Tibial nerve (tissue), 4 donors: ENCODE measurements at regions not wholly inside any gene's neighbourhood (a gene's known extent, or its start where the extent isn't known, plus 50 kb on each side); places are given as distances from the start of the nearest gene placed in this dataset.
"Not testable (repeated sequence)": the region's sequence is repeated elsewhere in the genome, so short reads cannot be mapped to it uniquely, and the experiment has no call there.

Experiments
- DNase-seq, 2 donors: peaks; one replicate each; pipeline ENCODE4 v3.0.0-alpha.2; 2019; ENCODE audit warnings: low spot score in 2 of 2
- H3K27ac ChIP-seq, 4 donors: fragments of 200-600 bp; sonication (generic) in 3 of 4; one replicate each; pipeline ENCODE4 v1.5.1; 2017 to 2019; ENCODE audit warnings: mild to moderate bottlenecking in 1 of 4
- H3K27me3 ChIP-seq, 2 donors: fragments of 200-600 bp; sonication (generic) in 1 of 2; one replicate each; pipeline versions ENCODE4 v1.5.1 to v1.6.0; 2017 to 2019
- H3K36me3 ChIP-seq, 3 donors: fragments of 200-600 bp; sonication (generic); one replicate each; pipeline ENCODE4 v1.5.1; 2018 to 2019
- H3K4me1 ChIP-seq, 4 donors: fragments of 200-600 bp; sonication (generic) in 3 of 4; one replicate each; pipeline ENCODE4 v1.5.1; 2017 to 2019
- H3K4me3 ChIP-seq, 4 donors: fragments of 200-600 bp; sonication (generic) in 3 of 4; one replicate each; pipeline ENCODE4 v1.5.1; 2017 to 2019; ENCODE audit warnings: mild to moderate bottlenecking in 1 of 4, moderate library complexity in 1 of 4
- H3K9me3 ChIP-seq, 4 donors: fragments of 200-600 bp; sonication (generic) in 3 of 4; one replicate each; pipeline ENCODE4 v1.5.1; 2017 to 2019
- EP300 ChIP-seq, 2 donors: sonication (generic); formaldehyde crosslinking; IDR thresholded peaks; one replicate each; pipeline ENCODE4 v1.6.1; 2017; ENCODE audit warnings: antibody characterized with exemption in 2 of 2, mild to moderate bottlenecking in 1 of 2
- POLR2A ChIP-seq, 2 donors: fragments of 450-650 bp; IDR thresholded peaks; one replicate each; pipeline ENCODE4 v1.6.1; 2017; ENCODE audit warnings: antibody characterized with exemption in 2 of 2, mild to moderate bottlenecking in 2 of 2, moderate library complexity in 2 of 2
- WGBS, 2 donors: methylation state at CpG; one replicate each; pipeline ENCODE4 v1.1.5; 2018; 5-methylcytosine and 5-hydroxymethylcytosine counted together
- TF ChIP-seq, protein P1 (sequence below), 5 experiments: fragments of 200-600 bp in 3 of 5; fragments of 450-650 bp in 2 of 5; sonication (generic) in 3 of 5; IDR thresholded peaks; one replicate each; pipeline ENCODE4 v1.5.1; 2016 to 2019; ENCODE audit warnings: antibody characterized with exemption in 5 of 5, mild to moderate bottlenecking in 3 of 5, moderate library complexity in 2 of 5

DNA sequence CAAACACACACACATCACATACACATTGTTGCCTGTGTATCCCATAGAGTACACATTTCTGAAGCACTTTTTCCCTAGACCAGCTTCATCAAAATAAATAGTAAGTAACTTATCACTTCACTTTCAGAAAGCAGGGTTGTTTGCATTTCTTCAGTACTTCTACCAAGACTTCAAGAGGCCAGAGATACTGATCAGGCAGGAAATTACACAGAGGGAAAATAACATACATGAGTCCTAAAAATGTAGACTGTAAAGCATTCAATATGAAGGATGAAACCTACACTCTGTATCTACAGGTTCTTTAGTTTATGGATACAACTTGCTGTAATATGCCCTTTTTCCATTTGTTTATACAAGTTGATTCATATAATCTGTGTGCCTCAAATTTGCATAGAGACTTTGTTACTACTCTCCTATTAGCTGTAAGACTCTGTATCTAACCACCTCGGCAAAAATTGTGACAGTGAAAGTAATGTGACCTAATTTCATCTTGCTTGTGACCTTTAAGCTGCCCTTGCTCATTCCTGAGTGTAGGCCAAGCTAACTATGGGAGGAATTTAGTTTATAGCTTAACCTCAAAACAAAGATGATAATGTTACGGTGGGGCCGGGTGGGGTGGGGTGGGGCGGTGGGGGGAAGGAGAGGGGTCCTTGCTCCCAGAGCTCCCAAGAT, 228.9 kb upstream of the SPOPL start:
- no peaks in the 10 kb centered on the region for H3K9me3 ChIP-seq
- H3K27me3 ChIP-seq = no peaks in the 10 kb centered on the region
- H3K4me3 ChIP-seq = no peak overlapping the region
- WGBS, 2 donors = 68 to 76% methylated on average over 4 of the region's 4 CpGs
- no peak overlapping the region for H3K27ac ChIP-seq
- no peak for DNase-seq
- no peaks in the 10 kb centered on the region for H3K36me3 ChIP-seq
- H3K4me1 ChIP-seq = no peaks in the 10 kb centered on the region
- TF ChIP-seq POLR2A (IDR thresholded peaks at IDR 0.05) = no peak
- TF ChIP-seq EP300 (IDR thresholded peaks at IDR 0.05) = no peak
- TF ChIP-seq, protein P1, sequence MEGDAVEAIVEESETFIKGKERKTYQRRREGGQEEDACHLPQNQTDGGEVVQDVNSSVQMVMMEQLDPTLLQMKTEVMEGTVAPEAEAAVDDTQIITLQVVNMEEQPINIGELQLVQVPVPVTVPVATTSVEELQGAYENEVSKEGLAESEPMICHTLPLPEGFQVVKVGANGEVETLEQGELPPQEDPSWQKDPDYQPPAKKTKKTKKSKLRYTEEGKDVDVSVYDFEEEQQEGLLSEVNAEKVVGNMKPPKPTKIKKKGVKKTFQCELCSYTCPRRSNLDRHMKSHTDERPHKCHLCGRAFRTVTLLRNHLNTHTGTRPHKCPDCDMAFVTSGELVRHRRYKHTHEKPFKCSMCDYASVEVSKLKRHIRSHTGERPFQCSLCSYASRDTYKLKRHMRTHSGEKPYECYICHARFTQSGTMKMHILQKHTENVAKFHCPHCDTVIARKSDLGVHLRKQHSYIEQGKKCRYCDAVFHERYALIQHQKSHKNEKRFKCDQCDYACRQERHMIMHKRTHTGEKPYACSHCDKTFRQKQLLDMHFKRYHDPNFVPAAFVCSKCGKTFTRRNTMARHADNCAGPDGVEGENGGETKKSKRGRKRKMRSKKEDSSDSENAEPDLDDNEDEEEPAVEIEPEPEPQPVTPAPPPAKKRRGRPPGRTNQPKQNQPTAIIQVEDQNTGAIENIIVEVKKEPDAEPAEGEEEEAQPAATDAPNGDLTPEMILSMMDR (IDR thresholded peaks at IDR 0.05) = no peak

DNA sequence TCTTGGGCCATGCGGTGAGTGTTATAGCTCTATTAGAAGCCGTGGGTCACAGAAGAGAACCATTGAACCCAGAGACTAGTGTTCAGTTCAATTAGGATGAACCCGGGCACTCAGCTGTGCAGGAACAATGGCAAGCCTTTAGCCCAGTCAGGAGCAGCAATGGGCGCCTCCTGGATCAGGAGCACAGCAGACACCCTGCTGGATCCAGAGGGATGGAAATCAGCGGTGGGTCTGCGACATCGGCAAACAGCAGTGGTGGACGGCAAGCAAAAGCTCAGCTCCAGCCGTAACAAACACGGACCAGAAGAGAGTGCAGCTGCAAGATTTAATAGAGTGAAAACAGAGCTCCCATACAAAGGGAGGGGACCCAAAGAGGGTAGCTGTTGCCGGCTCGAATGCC, 228.3 kb upstream of the SPOPL start:
- not testable (repeated sequence) for H3K4me1 ChIP-seq, H3K36me3 ChIP-seq, H3K27ac ChIP-seq, DNase-seq, H3K9me3 ChIP-seq, H3K4me3 ChIP-seq, H3K27me3 ChIP-seq
- WGBS, 2 donors = 89 to 96% methylated on average over 12 of the region's 12 CpGs

DNA sequence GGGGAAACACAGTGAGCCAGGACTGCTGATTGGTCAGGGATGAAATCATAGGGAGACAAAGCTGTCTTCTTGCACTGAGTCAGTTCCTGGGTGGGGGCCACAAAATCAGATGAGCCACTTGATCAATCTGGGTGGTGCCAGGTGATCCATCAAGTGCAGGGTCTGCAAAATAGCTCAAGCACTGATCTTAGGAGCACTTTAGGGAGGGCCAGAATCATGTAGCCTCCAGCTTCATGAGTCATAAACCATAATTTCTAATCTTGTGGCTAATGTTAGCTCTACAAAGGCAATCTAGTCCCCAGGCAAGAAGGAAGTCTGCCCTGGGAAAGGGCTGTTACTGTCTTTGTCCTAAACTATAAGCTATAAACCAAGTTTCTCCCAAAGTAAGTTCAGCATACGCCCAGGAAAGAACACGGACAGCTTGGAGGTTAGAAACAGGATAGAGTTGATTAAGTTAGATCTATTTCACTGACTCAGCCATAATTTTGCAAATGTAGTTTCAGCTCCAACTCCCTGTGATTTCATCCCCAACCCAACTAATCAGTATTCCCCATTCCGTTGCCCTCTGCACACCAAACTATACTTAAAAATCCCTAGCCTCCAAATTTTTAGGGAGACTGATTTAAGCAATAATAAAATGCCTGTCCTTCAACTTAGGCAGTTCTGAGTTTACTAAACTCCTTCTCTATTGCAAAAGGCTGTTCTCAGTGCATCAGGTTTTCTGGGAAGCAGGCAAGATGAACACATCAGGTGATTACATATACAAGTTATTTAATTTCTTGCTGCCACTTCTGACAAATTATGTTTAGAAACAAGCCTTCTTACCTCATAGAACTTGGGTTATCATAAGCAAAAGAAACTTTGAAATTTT, 226.9 kb upstream of the SPOPL start:
- Histone ChIP-seq H3K27me3 (no peaks in the 10 kb centered on the region), H3K4me1 (no peaks in the 10 kb centered on the region), H3K4me3 (no peak overlapping the region), H3K36me3 (no peaks in the 10 kb centered on the region), H3K27ac (no peak overlapping the region), H3K9me3 (no peaks in the 10 kb centered on the region)
- 85 to 94% methylated on average over 3 of the region's 3 CpGs for WGBS, 2 donors
- TF ChIP-seq EP300 (IDR thresholded peaks at IDR 0.05) (no peak), POLR2A (IDR thresholded peaks at IDR 0.05) (no peak)
- TF ChIP-seq, protein P1 (IDR thresholded peaks at IDR 0.05) = no peak
- no peak for DNase-seq

DNA sequence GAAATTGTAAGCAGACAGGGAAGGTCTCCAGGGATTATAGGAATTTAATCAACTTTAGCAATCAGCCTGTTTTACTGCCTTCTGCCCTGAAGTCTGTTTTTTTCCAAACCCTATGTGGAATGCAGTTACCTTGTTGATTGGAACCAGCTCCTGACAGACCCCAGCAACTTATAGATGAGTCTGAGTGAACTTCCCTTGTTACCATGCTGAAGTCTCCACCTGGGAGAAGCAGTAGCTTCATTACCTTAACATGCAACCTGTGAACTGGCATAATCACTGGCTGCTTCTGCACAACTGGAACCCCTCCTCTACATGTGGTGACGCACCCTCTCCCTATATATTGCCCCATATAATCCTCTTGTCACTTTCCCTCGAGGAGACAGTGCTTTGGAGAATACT, 226.3 kb upstream of the SPOPL start:
- Histone ChIP-seq H3K4me3 (no peak overlapping the region), H3K27me3 (no peaks in the 10 kb centered on the region), H3K9me3 (no peaks in the 10 kb centered on the region), H3K36me3 (no peaks in the 10 kb centered on the region), H3K27ac (no peak overlapping the region), H3K4me1 (no peaks in the 10 kb centered on the region)
- 71 to 72% methylated on average over 2 of the region's 2 CpGs for WGBS, 2 donors
- TF ChIP-seq, protein P1 (IDR thresholded peaks at IDR 0.05) = no peak
- TF ChIP-seq EP300 (IDR thresholded peaks at IDR 0.05) (no peak), POLR2A (IDR thresholded peaks at IDR 0.05) (no peak)
- DNase-seq = no peak

DNA sequence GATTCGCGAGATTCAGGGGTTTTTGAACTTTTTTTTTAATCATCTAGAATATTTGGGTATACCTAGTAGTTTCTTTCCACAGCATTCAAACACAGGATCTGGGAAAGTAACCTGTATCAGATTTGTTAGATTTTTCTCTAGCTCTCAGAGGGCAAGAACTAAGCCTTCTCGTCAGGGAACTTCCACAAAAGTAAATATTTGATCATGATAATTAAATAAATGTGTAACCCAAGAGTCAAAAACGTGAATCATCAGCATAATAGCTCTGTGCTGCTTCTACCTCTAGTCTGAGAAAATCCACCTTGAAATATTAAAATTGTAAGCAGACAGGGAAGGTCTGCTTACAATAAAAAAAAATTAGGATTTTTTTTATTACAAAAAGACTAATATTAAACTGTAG, 225.7 kb upstream of the SPOPL start:
- H3K27ac ChIP-seq = no peak overlapping the region
- no peaks in the 10 kb centered on the region for H3K36me3 ChIP-seq
- TF ChIP-seq POLR2A (IDR thresholded peaks at IDR 0.05) (no peak), EP300 (IDR thresholded peaks at IDR 0.05) (no peak)
- TF ChIP-seq, protein P1 (IDR thresholded peaks at IDR 0.05) = no peak
- 75 to 80% methylated on average over 4 of the region's 4 CpGs for WGBS, 2 donors
- H3K4me1 ChIP-seq = no peaks in the 10 kb centered on the region
- no peak for DNase-seq
- no peaks in the 10 kb centered on the region for H3K27me3 ChIP-seq
- no peaks in the 10 kb centered on the region for H3K9me3 ChIP-seq
- H3K4me3 ChIP-seq = no peak overlapping the region
